NT2/D1 (cell line): ENCODE measurements at regions not wholly inside any gene's neighbourhood (a gene's known extent, or its start where the extent isn't known, plus 50 kb on each side); places are given as distances from the start of the nearest gene placed in this dataset.

ENCODE experiments used
- DNase-seq: peaks from one replicate; pipeline ENCODE4 v3.0.0-alpha.2; 2011; ENCODE audit warnings: low read depth, low spot score
- H3K27me3 ChIP-seq: 2 replicates; pipeline ENCODE4 v1.6.0; 2011; ENCODE audit warnings: mild to moderate bottlenecking; ENCODE audit not compliant: insufficient read length, insufficient read depth
- H3K36me3 ChIP-seq: 2 replicates; pipeline ENCODE4 v1.6.1; 2011; ENCODE audit warnings: mild to moderate bottlenecking, low read length, mixed read lengths; ENCODE audit not compliant: insufficient read depth, insufficient read length
- H3K4me1 ChIP-seq: 2 replicates; pipeline ENCODE4 v1.5.1; 2011; ENCODE audit not compliant: insufficient read depth, insufficient read length
- H3K4me3 ChIP-seq: 2 replicates; pipeline ENCODE4 v1.5.1; 2011; ENCODE audit warnings: low read depth; ENCODE audit not compliant: insufficient read length
- H3K9ac ChIP-seq: 2 replicates; pipeline ENCODE4 v1.6.0; 2011; ENCODE audit warnings: low read depth; ENCODE audit not compliant: insufficient read length
- H3K9me3 ChIP-seq: 2 replicates; pipeline ENCODE4 v1.5.1; 2011; ENCODE audit warnings: mild to moderate bottlenecking, low read length; ENCODE audit not compliant: insufficient read depth
- SUZ12 ChIP-seq: IDR thresholded peaks from 2 replicates; pipeline ENCODE4 v1.6.1; 2011; ENCODE audit not compliant: insufficient read length, insufficient read depth; ENCODE audit errors: extremely low read depth
- YY1 ChIP-seq: IDR thresholded peaks from 2 replicates; pipeline ENCODE4 v1.6.1; 2011; ENCODE audit not compliant: insufficient read length, insufficient read depth
- ZNF274 ChIP-seq: IDR thresholded peaks from 2 replicates; pipeline ENCODE4 v1.6.1; 2011; ENCODE audit warnings: mild to moderate bottlenecking, low read depth, low read length

DNA sequence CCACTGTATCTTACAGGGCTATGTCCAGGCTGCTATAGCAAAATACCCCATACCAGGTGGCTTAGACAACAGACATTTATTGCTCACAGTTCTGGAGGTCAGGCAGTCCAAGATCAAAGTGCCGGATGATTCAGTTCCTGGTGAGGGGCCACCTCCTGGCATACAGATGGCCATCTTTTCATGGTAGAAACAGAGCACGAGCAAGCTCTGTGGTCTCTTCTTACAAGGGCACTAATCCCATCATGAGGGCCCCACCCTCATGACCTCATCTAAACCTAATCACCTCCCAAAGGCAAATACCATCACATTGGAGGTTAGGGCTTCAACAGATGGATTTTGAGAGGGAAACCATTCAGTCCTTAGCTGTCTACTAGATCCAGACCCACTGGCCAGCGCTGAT is 117.4 kb upstream of the NECTIN1 start:
- Histone ChIP-seq H3K9me3 (peaks cover 10% of the 10 kb centered on the region; the same call in 1 of the 2 replicates), H3K27me3 (no peaks in the 10 kb centered on the region), H3K4me1 (peaks cover 10% of the 10 kb centered on the region), H3K36me3 (no peaks in the 10 kb centered on the region), H3K4me3 (no peak overlapping the region), H3K9ac (no peak overlapping the region)
- no peak for DNase-seq
- TF ChIP-seq ZNF274 (no peak), YY1 (no peak), SUZ12 (no peak)

DNA sequence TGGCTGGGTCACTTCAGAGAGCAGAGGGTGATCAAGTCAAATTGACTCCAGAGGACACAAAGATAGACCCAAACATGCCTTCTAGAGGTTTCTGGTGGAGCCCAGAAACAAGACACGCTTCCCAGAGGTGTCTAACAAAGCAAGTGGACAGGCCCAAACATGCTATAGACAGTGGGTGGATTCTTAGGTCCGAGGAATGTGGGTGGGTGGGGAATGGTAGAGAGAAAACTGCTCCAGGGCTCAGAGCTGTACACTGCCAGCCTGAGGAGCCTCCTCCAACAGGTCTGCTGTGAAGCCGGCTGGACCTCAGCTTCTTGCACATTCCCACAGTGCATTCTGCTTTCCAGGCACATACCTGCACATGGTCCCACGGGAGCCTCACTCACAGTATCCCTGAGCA is 116.8 kb upstream of the NECTIN1 start:
- no peak for DNase-seq
- Histone ChIP-seq H3K4me1 (peaks cover 10% of the 10 kb centered on the region), H3K4me3 (no peak overlapping the region), H3K36me3 (no peaks in the 10 kb centered on the region), H3K27me3 (peaks cover 3% of the 10 kb centered on the region), H3K9ac (no peak overlapping the region), H3K9me3 (peaks cover 10% of the 10 kb centered on the region; the same call in 1 of the 2 replicates)
- TF ChIP-seq SUZ12 (no peak), YY1 (no peak), ZNF274 (no peak)

DNA sequence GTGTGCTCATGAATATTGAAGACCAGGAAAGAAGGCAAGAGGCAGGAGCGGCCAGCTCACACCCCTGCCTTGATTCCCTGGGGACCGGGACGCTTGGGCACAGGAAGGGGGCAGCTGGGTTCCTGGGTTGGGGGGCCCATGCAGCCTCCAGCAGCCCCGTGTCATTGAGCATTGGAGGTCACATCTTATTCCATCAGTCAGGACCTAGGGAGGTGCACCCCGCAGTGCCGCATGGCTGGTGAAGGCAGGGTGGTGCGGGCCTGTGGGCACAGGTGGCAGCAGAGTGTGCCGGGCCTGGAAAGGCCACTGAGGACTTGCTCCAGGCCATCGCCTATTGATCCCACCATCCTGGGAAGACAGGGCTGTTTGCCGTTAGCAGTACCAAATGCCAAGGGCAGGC is 116.3 kb upstream of the NECTIN1 start:
- H3K4me1 ChIP-seq, result peaks cover 10% of the 10 kb centered on the region
- H3K27me3 ChIP-seq, result peaks cover 4% of the 10 kb centered on the region
- TF ChIP-seq YY1 (no peak), ZNF274 (no peak), SUZ12 (no peak)
- H3K36me3 ChIP-seq, result no peaks in the 10 kb centered on the region
- peaks cover 10% of the 10 kb centered on the region; the same call in 1 of the 2 replicates for H3K9me3 ChIP-seq
- H3K9ac ChIP-seq, result no peak overlapping the region
- DNase-seq, result no peak
- H3K4me3 ChIP-seq, result no peak overlapping the region

DNA sequence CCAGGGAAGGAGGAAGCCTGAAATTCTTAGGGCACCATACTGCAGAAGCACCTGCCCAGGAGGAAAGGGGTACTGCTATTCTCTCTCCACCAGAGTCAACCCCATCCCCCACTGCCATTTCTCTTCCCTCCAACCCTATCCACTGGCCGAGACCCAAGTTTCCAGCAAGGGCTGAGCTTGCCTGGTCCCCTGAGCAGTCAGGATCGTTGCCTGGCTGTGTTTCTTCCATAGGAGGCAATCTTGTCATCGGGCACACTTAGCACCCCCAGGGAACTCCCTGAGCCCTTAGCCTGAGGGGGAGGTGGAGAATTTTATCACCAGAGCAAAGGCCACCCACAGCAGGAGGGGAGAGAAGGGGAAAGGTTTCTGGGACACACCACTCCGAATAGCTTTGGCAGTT is 115.8 kb upstream of the NECTIN1 start:
- peaks cover 10% of the 10 kb centered on the region; the same call in 1 of the 2 replicates for H3K9me3 ChIP-seq
- H3K36me3 ChIP-seq, result no peaks in the 10 kb centered on the region
- H3K4me3 ChIP-seq, result no peak overlapping the region
- DNase-seq, result no peak
- H3K27me3 ChIP-seq, result peaks cover 4% of the 10 kb centered on the region
- H3K9ac ChIP-seq, result no peak overlapping the region
- H3K4me1 ChIP-seq, result peaks cover 10% of the 10 kb centered on the region
- no peak for TF ChIP-seq YY1
- TF ChIP-seq SUZ12, result no peak
- TF ChIP-seq ZNF274, result no peak

DNA sequence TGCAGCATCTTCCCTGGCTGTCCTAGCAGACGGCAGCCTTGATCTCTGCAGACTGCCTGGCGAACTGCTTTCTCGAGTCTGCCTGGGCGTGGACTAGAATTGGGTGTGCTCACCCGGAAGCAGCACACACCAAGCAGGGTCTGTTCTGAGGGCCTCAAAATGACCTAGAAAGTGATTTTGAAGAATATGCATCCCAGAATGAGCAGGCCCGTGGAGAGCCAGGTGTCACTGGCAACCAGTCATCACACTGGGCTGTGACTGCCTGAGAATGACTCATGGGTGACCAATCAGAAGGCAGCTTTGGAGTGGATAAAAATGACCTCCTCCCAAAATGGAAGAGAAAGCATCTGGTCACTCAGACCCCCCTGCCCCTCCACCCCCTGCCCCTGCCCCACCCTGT is 114.9 kb upstream of the NECTIN1 start:
- TF ChIP-seq ZNF274 (no peak), SUZ12 (no peak), YY1 (no peak)
- Histone ChIP-seq H3K4me1 (peaks cover 10% of the 10 kb centered on the region), H3K9ac (no peak overlapping the region), H3K27me3 (peaks cover 7% of the 10 kb centered on the region), H3K36me3 (no peaks in the 10 kb centered on the region), H3K9me3 (peaks cover 10% of the 10 kb centered on the region; the same call in 1 of the 2 replicates), H3K4me3 (no peak overlapping the region)
- DNase-seq, result no peak

DNA sequence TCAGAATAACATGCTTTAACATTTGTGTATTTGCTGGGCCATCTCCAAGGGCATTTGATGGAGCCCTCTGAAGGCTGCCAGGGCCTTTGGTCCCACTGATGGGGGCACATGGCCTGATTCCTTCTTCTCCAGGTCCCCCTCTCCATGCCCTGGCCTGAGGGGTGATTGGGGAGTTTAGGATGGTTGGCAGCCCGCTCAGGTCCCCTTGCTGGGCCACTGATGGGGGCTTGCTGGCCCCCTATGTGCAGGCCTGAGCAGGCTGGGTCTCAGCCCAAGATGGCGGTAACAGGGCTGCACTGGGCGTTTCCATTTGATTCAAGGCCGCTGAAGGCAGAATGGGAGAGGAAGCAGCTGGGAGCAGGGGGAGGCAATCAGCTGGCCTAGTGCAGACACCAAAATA is 113.7 kb upstream of the NECTIN1 start:
- no peak overlapping the region for H3K9ac ChIP-seq
- TF ChIP-seq SUZ12, result no peak
- TF ChIP-seq ZNF274, result no peak
- no peak for TF ChIP-seq YY1
- H3K9me3 ChIP-seq, result peaks cover 10% of the 10 kb centered on the region; the same call in 1 of the 2 replicates
- H3K4me1 ChIP-seq, result peaks cover 8% of the 10 kb centered on the region
- DNase-seq, result no peak
- peaks cover 7% of the 10 kb centered on the region for H3K27me3 ChIP-seq
- no peaks in the 10 kb centered on the region for H3K36me3 ChIP-seq
- H3K4me3 ChIP-seq, result no peak overlapping the region

DNA sequence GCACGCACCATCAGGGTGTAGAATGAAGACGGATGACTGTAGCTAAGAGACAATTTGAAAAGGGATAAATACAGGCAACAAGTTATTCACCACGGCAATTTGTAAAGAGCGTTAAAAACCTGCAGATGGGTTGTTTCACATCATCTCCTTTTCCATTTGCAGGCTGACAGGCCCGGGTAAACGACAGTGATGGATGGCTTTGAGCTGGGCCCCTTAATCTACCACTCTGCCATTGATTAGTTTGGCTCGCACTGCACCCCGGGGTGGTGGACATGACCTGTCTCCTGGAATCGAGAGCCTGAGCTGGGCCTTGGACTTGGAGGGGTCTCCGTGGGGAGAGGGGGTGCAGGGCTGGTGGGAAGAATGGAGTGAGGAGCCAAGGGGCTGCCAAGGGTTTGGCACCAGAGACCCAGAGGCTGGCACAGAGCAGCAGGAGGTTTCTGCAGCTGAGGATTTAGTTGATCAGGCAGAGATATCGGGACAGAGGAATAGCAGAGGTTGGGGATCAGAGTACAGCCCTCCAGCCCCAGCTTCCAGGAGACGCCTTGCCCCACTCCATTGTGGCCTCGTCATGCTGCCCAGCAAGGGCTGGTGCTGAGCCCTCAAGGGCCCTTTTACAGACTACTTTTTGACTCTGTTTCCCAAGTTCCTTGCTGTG is 110.6 kb upstream of the NECTIN1 start:
- TF ChIP-seq ZNF274 (no peak), YY1 (no peak), SUZ12 (no peak)
- DNase-seq, result no peak

More for the DNA sequence above, 110.6 kb upstream of the NECTIN1 start:
- H3K36me3 ChIP-seq, result no peaks in the 10 kb centered on the region
- H3K9ac ChIP-seq, result no peak overlapping the region
- no peaks in the 10 kb centered on the region for H3K9me3 ChIP-seq
- H3K4me1 ChIP-seq, result peaks cover 3% of the 10 kb centered on the region
- H3K27me3 ChIP-seq, result peaks cover 7% of the 10 kb centered on the region
- H3K4me3 ChIP-seq, result no peak overlapping the region
